Heart right ventricle (tissue), 16 donors: ENCODE measurements at regions not wholly inside any gene's neighbourhood (a gene's known extent, or its start where the extent isn't known, plus 50 kb on each side); places are given as distances from the start of the nearest gene placed in this dataset.

Source experiments
- ATAC-seq, 8 donors: fragments of 200-7000 bp; cut with Tn5 transposase; one replicate each; pipeline ENCODE4 v1.9.1; 2020; ENCODE audit warnings: mild to moderate bottlenecking in 8 of 8, moderate library complexity in 8 of 8, moderate number of reproducible peaks in 1 of 8
- DNase-seq, 2 donors: peaks; one replicate each; pipeline ENCODE4 v3.0.0-alpha.2; 2020
- H3K27ac ChIP-seq, 10 donors: fragments of 200-600 bp; sonication (generic) in 2 of 10; one replicate each; pipeline versions ENCODE4 v1.5.0 to v1.8.0; 2020 to 2022; ENCODE audit warnings: mild to moderate bottlenecking in 3 of 10
- H3K27me3 ChIP-seq, 7 donors: fragments of 200-600 bp; one replicate each; pipeline ENCODE4 v1.8.0; 2021 to 2022; ENCODE audit warnings: mild to moderate bottlenecking in 2 of 7
- H3K36me3 ChIP-seq, 9 donors: fragments of 200-600 bp; sonication (generic) in 1 of 9; one replicate each; pipeline versions ENCODE4 v1.5.0 to v1.8.0; 2020 to 2022; ENCODE audit warnings: mild to moderate bottlenecking in 2 of 9
- H3K4me1 ChIP-seq, 9 donors: fragments of 200-600 bp; sonication (generic) in 1 of 9; one replicate each; pipeline versions ENCODE4 v1.5.0 to v1.8.0; 2020 to 2022; ENCODE audit warnings: mild to moderate bottlenecking in 4 of 9
- H3K4me3 ChIP-seq, 10 donors: fragments of 200-600 bp; sonication (generic) in 2 of 10; one replicate each; pipeline versions ENCODE4 v1.5.0 to v1.8.0; 2020 to 2022; ENCODE audit warnings: mild to moderate bottlenecking in 7 of 10, moderate library complexity in 2 of 10
- H3K9me3 ChIP-seq, 11 donors: fragments of 200-600 bp in 10 of 11; sonication (generic) in 2 of 11; one replicate each; pipeline versions ENCODE4 v1.5.0 to v1.8.0; 2013 to 2022; ENCODE audit warnings: mild to moderate bottlenecking in 2 of 11, control low read depth in 1 of 11, moderate library complexity in 1 of 11
- CTCF ChIP-seq, 9 donors: fragments of 200-600 bp; sonication (generic) in 2 of 9; IDR thresholded peaks; one replicate each; pipeline versions ENCODE4 v1.5.0 to v1.8.0; 2021 to 2022; ENCODE audit warnings: antibody characterized with exemption in 9 of 9, mild to moderate bottlenecking in 5 of 9, moderate library complexity in 1 of 9
- WGBS, 2 donors: extraction: QIAGEN DNeasy Blood & Tissue Kit; methylation state at CpG; one replicate each; pipeline ENCODE4 v1.1.7; 2013; ENCODE audit warnings: inconsistent platforms in 1 of 2; 5-methylcytosine and 5-hydroxymethylcytosine counted together
- intact Hi-C, 10 donors: fragments of 100-400 bp; cut with DNase I; formaldehyde crosslinking; loops; one replicate each; pipeline versions ENCODE4 v1.11.1 to v1.14.2; 2022
- donor health status: Arrhythmogenic right ventricular cardiomyopathy.
- donor health status: ischemic (EF 13 %, LVEDD 7.1; RV severe dilation, severe dysfunction).
- donor health status: healthy with polysubstance abuse.
- donor health status: DM: no; HTN: yes; CAD: no.
- donor health status: DM: no; HTN: no; CAD: no.
- donor health status: ischemic (EF 25% LVEDD 6.9; RV normal size, moderate dysfunction).
- donor health status: ischemic (EF 25% LVEDD 5.7; RV mildly dilated, moderate dysfunction).
- donor health status: healthy.
- donor health status: DM: yes; HTN: yes; CAD: no.
- donor health status: Ischemic cardiomyopathy.
- donor health status: ischemic (EF 35%, LVEDD 5.7; RV mildly dilated, moderate dysfunction).
- donor health status: nonischemic (EF 11% LVEDD 7.7; RV severe dilation, severe dysfunction).
- donor health status: DM: yes; HTN: yes; CAD: no.
- donor health status: PGD.
- donor health status: ischemic (EF 29% LVEDD 5.4; RV normal size, mild dysfunction).
- donor health status: nonischemic (EF 23%, LVEDD 6.1; RV moderate dilation, normal function).

DNA sequence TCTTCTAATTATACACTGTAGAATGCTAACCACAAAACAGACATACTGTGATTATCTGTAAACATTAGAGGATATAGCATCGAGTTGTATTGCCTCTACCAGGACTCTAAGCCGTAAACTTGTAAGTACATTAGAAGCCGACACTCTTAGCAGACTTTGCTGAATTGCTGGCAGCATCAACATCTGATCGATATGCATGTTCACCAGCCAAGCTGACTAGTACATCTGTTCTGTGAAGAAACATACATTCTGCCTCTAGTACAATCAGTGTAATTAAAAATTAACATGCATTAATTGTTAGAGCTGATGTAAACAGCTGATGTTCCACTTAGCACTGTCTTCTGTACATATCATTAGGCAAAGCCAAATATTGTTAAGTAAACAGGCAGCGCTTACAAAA, 502.2 kb downstream of the NR4A2 start:
- DNase-seq (no peak), ATAC-seq (no peak)
- H3K27ac ChIP-seq: no peak overlapping the region
- no peaks in the 10 kb centered on the region for H3K36me3 ChIP-seq
- 83 to 86% methylated on average over 5 of the region's 5 CpGs for WGBS, 2 donors
- H3K4me3 ChIP-seq: no peak overlapping the region
- intact Hi-C loops: no loop called here
- H3K4me1 ChIP-seq: no peaks in the 10 kb centered on the region
- H3K27me3 ChIP-seq: no peaks in the 10 kb centered on the region
- no peaks in the 10 kb centered on the region for H3K9me3 ChIP-seq
- no peak for TF ChIP-seq CTCF (IDR thresholded peaks at IDR 0.05)

GRCh38 chr2:155825876-155826275, 506.6 kb downstream of the NR4A2 start:
- no peak overlapping the region for H3K4me3 ChIP-seq
- intact Hi-C loops: no loop called here
- WGBS, 2 donors: 49 to 57% methylated on average over 2 of the region's 2 CpGs

DNA sequence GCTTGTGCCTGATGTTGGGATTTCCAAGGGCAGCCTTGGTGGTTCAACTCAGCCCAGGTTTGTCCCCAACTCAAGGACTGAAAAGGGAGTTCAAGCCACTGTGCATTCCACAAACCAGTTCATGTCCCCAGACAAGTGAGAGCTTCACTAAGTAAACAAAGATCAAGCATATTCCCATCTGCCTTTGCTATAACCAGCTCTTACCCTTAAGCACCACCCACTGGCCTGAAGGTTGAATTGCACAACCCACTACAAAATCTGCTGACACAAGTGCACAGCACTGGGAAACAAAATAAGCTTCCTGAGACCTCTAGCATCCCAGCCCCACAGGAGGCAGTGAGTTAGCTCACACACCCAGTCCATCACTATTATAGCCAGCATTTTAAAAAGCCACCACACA, 516.7 kb downstream of the NR4A2 start:
- H3K27ac ChIP-seq: no peak overlapping the region
- DNase-seq (no peak), ATAC-seq (no peak)
- peaks cover 0 to 18% (median 0%) of the 10 kb centered on the region in 11 donors for H3K9me3 ChIP-seq
- TF ChIP-seq CTCF (IDR thresholded peaks at IDR 0.05): peak in 2 of 9 donors; percentile 5 to 32
- H3K27me3 ChIP-seq: no peaks in the 10 kb centered on the region
- no peak overlapping the region for H3K4me3 ChIP-seq
- no peaks in the 10 kb centered on the region for H3K4me1 ChIP-seq
- intact Hi-C loops: no loop called here
- no peaks in the 10 kb centered on the region for H3K36me3 ChIP-seq

More at GRCh38 chr2:155825876-155826275, 506.6 kb downstream of the NR4A2 start:
- H3K4me1 ChIP-seq: no peaks in the 10 kb centered on the region
- H3K9me3 ChIP-seq: peaks cover 0 to 6% (median 0%) of the 10 kb centered on the region in 11 donors
- TF ChIP-seq CTCF (IDR thresholded peaks at IDR 0.05): no peak
- DNase-seq: no peak
- no peaks in the 10 kb centered on the region for H3K27me3 ChIP-seq
- H3K36me3 ChIP-seq: no peaks in the 10 kb centered on the region
- no peak for ATAC-seq
- H3K27ac ChIP-seq: no peak overlapping the region

GRCh38 chr2:155815275-155815674, 517.2 kb downstream of the NR4A2 start:
- H3K4me1 ChIP-seq: no peaks in the 10 kb centered on the region
- TF ChIP-seq CTCF (IDR thresholded peaks at IDR 0.05): no peak
- no peaks in the 10 kb centered on the region for H3K36me3 ChIP-seq
- H3K9me3 ChIP-seq: peaks cover 0 to 18% (median 0%) of the 10 kb centered on the region in 11 donors
- intact Hi-C loops: no loop called here
- ATAC-seq (no peak), DNase-seq (no peak)
- no peak overlapping the region for H3K4me3 ChIP-seq
- WGBS, 2 donors: 75 to 94% methylated on average over 1 of the region's 1 CpG
- no peaks in the 10 kb centered on the region for H3K27me3 ChIP-seq
- no peak overlapping the region for H3K27ac ChIP-seq

- Histone ChIP-seq H3K27ac (no peak overlapping the region), H3K27me3 (no peaks in the 10 kb centered on the region), H3K4me3 (no peak overlapping the region), H3K9me3 (no peaks in the 10 kb centered on the region), H3K4me1 (no peaks in the 10 kb centered on the region), H3K36me3 (no peaks in the 10 kb centered on the region)
- intact Hi-C loops: no loop called here
- ATAC-seq: no peak
- 63 to 75% methylated on average over 1 of the region's 1 CpG for WGBS, 2 donors
- no peak for DNase-seq
- no peak for TF ChIP-seq CTCF (IDR thresholded peaks at IDR 0.05)
Observed at GRCh38 chr2:155810411-155810810, 522.1 kb downstream of the NR4A2 start.
